ENCODE measurements at regions not wholly inside any gene's neighbourhood (a gene's known extent, or its start where the extent isn't known, plus 50 kb on each side); places are given as distances from the start of the nearest gene placed in this dataset.

DNA sequence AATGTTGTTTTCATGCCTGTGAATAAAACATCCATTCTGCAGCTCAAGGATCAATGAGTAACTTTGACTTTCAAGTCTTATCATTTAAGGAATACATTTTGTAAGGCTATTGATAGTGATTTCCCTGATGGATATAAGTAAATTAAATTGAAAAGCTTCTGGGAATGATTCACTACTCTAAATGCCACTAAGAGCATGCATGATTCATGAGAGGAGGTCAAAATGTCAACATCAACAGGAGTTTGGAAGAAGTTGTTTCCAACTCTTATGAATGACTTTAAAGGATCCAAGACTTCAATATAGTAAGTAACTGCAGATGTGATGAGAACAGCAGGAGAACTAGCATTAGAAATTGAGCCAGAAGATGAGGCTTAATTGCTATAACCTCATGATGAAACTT lies 1487.3 kb downstream of the PCDH7 start:
- no peak for ATAC-seq
- intact Hi-C loops (cut with micrococcal nuclease; ENCODE audit: unreplicated experiment) (no loop called here), in situ Hi-C loops (cut with HindIII; ENCODE audit: low pct_unique_long_range_greater_than_20kb, low sequenced_read_pairs) (no loop called here)
- H3K27ac ChIP-seq (ENCODE audit: low read length), result no peak overlapping the region
- no peak overlapping the region for H3K4me3 ChIP-seq (ENCODE audit: low read depth in 2 of 2, low read length in 2 of 2)
- TF ChIP-seq, protein P1, sequence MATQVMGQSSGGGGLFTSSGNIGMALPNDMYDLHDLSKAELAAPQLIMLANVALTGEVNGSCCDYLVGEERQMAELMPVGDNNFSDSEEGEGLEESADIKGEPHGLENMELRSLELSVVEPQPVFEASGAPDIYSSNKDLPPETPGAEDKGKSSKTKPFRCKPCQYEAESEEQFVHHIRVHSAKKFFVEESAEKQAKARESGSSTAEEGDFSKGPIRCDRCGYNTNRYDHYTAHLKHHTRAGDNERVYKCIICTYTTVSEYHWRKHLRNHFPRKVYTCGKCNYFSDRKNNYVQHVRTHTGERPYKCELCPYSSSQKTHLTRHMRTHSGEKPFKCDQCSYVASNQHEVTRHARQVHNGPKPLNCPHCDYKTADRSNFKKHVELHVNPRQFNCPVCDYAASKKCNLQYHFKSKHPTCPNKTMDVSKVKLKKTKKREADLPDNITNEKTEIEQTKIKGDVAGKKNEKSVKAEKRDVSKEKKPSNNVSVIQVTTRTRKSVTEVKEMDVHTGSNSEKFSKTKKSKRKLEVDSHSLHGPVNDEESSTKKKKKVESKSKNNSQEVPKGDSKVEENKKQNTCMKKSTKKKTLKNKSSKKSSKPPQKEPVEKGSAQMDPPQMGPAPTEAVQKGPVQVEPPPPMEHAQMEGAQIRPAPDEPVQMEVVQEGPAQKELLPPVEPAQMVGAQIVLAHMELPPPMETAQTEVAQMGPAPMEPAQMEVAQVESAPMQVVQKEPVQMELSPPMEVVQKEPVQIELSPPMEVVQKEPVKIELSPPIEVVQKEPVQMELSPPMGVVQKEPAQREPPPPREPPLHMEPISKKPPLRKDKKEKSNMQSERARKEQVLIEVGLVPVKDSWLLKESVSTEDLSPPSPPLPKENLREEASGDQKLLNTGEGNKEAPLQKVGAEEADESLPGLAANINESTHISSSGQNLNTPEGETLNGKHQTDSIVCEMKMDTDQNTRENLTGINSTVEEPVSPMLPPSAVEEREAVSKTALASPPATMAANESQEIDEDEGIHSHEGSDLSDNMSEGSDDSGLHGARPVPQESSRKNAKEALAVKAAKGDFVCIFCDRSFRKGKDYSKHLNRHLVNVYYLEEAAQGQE (IDR thresholded peaks at IDR 0.05; ENCODE audit: insufficient read depth in 1 of 2, low read depth in 2 of 2, low read length in 1 of 2), result no peak
- TF ChIP-seq POLR2AphosphoS5 (IDR thresholded peaks at IDR 0.05; ENCODE audit: low read depth, low read length), result no peak
- TF ChIP-seq, protein P2, sequence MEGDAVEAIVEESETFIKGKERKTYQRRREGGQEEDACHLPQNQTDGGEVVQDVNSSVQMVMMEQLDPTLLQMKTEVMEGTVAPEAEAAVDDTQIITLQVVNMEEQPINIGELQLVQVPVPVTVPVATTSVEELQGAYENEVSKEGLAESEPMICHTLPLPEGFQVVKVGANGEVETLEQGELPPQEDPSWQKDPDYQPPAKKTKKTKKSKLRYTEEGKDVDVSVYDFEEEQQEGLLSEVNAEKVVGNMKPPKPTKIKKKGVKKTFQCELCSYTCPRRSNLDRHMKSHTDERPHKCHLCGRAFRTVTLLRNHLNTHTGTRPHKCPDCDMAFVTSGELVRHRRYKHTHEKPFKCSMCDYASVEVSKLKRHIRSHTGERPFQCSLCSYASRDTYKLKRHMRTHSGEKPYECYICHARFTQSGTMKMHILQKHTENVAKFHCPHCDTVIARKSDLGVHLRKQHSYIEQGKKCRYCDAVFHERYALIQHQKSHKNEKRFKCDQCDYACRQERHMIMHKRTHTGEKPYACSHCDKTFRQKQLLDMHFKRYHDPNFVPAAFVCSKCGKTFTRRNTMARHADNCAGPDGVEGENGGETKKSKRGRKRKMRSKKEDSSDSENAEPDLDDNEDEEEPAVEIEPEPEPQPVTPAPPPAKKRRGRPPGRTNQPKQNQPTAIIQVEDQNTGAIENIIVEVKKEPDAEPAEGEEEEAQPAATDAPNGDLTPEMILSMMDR (IDR thresholded peaks at IDR 0.05), result no peak
- no peak for TF ChIP-seq TCF7L2 (IDR thresholded peaks at IDR 0.05; ENCODE audit: low read depth, low read length)
- no peak for TF ChIP-seq SIN3A (IDR thresholded peaks at IDR 0.05; ENCODE audit: borderline replicate concordance, insufficient read depth, low read depth, low read length)
- no peaks in the 10 kb centered on the region for H3K27me3 ChIP-seq (ENCODE audit: control insufficient read depth, insufficient read depth, low read length)
- H3K9me3 ChIP-seq (ENCODE audit: control insufficient read depth, insufficient read depth, low read depth, low read length), result no peaks in the 10 kb centered on the region
- no TSS peak for BruUV-seq (replicated peaks)
- CTCF ChIA-PET, result no interaction called here
- DNase-seq (ENCODE audit: low read depth, low spot score), result no peak
- POLR2A ChIA-PET, result no interaction called here
- no peaks in the 10 kb centered on the region for H3K36me3 ChIP-seq (ENCODE audit: control insufficient read depth, insufficient read depth, low read length)
- H3K4me1 ChIP-seq (ENCODE audit: control insufficient read depth, insufficient read depth, low read length), result no peaks in the 10 kb centered on the region

DNA sequence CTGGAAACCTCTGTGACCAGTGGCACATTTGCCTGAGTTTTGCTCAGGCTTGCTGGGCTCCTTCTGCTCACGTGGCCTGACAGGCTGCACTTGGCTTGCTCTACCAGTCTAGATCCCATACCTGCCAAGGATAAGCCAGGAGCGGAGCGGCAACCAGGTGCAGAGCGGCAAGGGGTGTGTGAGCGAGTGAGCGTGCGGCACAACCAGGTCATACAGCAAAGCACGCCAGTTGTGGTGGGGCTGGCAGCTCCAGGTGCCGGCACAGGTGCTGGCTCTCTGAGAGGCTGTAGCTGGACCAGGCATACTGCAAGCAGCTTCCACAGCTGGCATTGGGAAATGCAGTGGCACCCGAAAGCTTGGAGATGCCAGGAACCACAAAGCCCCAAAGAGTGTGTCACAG lies 1495.1 kb downstream of the PCDH7 start:
- in situ Hi-C loops (cut with HindIII; ENCODE audit: low pct_unique_long_range_greater_than_20kb, low sequenced_read_pairs) (no loop called here), intact Hi-C loops (cut with micrococcal nuclease; ENCODE audit: unreplicated experiment) (no loop called here)
- ChIA-PET POLR2A (no interaction called here), CTCF (no interaction called here)
- Histone ChIP-seq H3K27me3 (ENCODE audit: control insufficient read depth, insufficient read depth, low read length) (no peaks in the 10 kb centered on the region), H3K27ac (ENCODE audit: low read length) (no peak overlapping the region), H3K4me1 (ENCODE audit: control insufficient read depth, insufficient read depth, low read length) (no peaks in the 10 kb centered on the region), H3K4me3 (ENCODE audit: low read depth in 2 of 2, low read length in 2 of 2) (no peak overlapping the region), H3K9me3 (ENCODE audit: control insufficient read depth, insufficient read depth, low read depth, low read length) (no peaks in the 10 kb centered on the region), H3K36me3 (ENCODE audit: control insufficient read depth, insufficient read depth, low read length) (no peaks in the 10 kb centered on the region)
- ATAC-seq, result no peak
- BruUV-seq (replicated peaks), result no TSS peak
- DNase-seq (ENCODE audit: low read depth, low spot score), result no peak
- TF ChIP-seq POLR2AphosphoS5 (IDR thresholded peaks at IDR 0.05; ENCODE audit: low read depth, low read length) (no peak), SIN3A (IDR thresholded peaks at IDR 0.05; ENCODE audit: borderline replicate concordance, insufficient read depth, low read depth, low read length) (no peak), TCF7L2 (IDR thresholded peaks at IDR 0.05; ENCODE audit: low read depth, low read length) (no peak)
- TF ChIP-seq, protein P2 (IDR thresholded peaks at IDR 0.05), result no peak
- TF ChIP-seq, protein P1 (IDR thresholded peaks at IDR 0.05; ENCODE audit: insufficient read depth in 1 of 2, low read depth in 2 of 2, low read length in 1 of 2), result no peak

All from Panc1 (cell line).